HAP-1 (cell line): ENCODE measurements at regions not wholly inside any gene's neighbourhood (a gene's known extent, or its start where the extent isn't known, plus 50 kb on each side); places are given as distances from the start of the nearest gene placed in this dataset.

Experiments used
- DNase-seq, 2 experiments: peaks; one replicate each; pipeline ENCODE4 v3.0.0-alpha.2; 2016 to 2020; ENCODE audit warnings: low spot score in 2 of 2
- H3K27me3 ChIP-seq: fragments of 250-450 bp; sonication (Bioruptor Pico); 2 replicates; pipeline ENCODE4 v1.5.1; 2020; ENCODE audit warnings: low read depth, mild to moderate bottlenecking, moderate library complexity
- H3K36me3 ChIP-seq: fragments of 250-450 bp; sonication (Bioruptor Pico); replicated peaks from 2 replicates; pipeline ENCODE4 v1.5.1; 2020; ENCODE audit warnings: mild to moderate bottlenecking
- H3K4me1 ChIP-seq: fragments of 250-450 bp; sonication (Bioruptor Pico); 2 replicates; pipeline ENCODE4 v1.5.1; 2020; ENCODE audit warnings: mild to moderate bottlenecking
- H3K4me3 ChIP-seq: fragments of 250-450 bp; sonication (Bioruptor Pico); 2 replicates; pipeline ENCODE4 v1.5.1; 2020; ENCODE audit warnings: mild to moderate bottlenecking, moderate library complexity
- H3K9me3 ChIP-seq: fragments of 250-450 bp; sonication (Bioruptor Pico); 2 replicates; pipeline ENCODE4 v1.5.1; 2020; ENCODE audit warnings: mild to moderate bottlenecking, moderate library complexity
- in situ Hi-C: fragments of 300-500 bp; cut with MboI; formaldehyde crosslinking; loops from 3 replicates; pipeline ENCODE4 v1.14.3; 2020; ENCODE audit warnings: low sequenced_read_pairs, inconsistent platforms, mixed read lengths

GRCh38 chr3:95627697-95628096 lies 1186.7 kb upstream of the EPHA6 start:
- in situ Hi-C loops, result no loop called here
- H3K36me3 ChIP-seq, result no peaks in the 10 kb centered on the region
- H3K9me3 ChIP-seq, result no peaks in the 10 kb centered on the region
- no peaks in the 10 kb centered on the region for H3K4me1 ChIP-seq
- no peaks in the 10 kb centered on the region for H3K27me3 ChIP-seq
- no peak overlapping the region for H3K4me3 ChIP-seq
- no peak for DNase-seq

GRCh38 chr3:95629802-95630201 lies 1184.6 kb upstream of the EPHA6 start:
- in situ Hi-C loops, result no loop called here
- no peak for DNase-seq
- no peaks in the 10 kb centered on the region for H3K36me3 ChIP-seq
- H3K9me3 ChIP-seq, result no peaks in the 10 kb centered on the region
- H3K27me3 ChIP-seq, result no peaks in the 10 kb centered on the region
- no peaks in the 10 kb centered on the region for H3K4me1 ChIP-seq
- H3K4me3 ChIP-seq, result no peak overlapping the region

- no peaks in the 10 kb centered on the region for H3K27me3 ChIP-seq
- H3K4me3 ChIP-seq, result no peak overlapping the region
- H3K36me3 ChIP-seq, result no peaks in the 10 kb centered on the region
- in situ Hi-C loops, result no loop called here
- no peaks in the 10 kb centered on the region for H3K4me1 ChIP-seq
- DNase-seq, result no peak
- H3K9me3 ChIP-seq, result no peaks in the 10 kb centered on the region
These were observed 1169.1 kb upstream of the EPHA6 start for GRCh38 chr3:95645291-95645690.

GRCh38 chr3:95654570-95655362 lies 1159.6 kb upstream of the EPHA6 start:
- in situ Hi-C loops, result no loop called here
- Histone ChIP-seq H3K27me3 (no peaks in the 10 kb centered on the region), H3K9me3 (no peaks in the 10 kb centered on the region), H3K4me3 (no peak overlapping the region), H3K4me1 (no peaks in the 10 kb centered on the region), H3K36me3 (no peaks in the 10 kb centered on the region)
- DNase-seq, result no peak

- in situ Hi-C loops, result no loop called here
- H3K4me1 ChIP-seq, result no peaks in the 10 kb centered on the region
- no peaks in the 10 kb centered on the region for H3K36me3 ChIP-seq
- no peak for DNase-seq
- H3K4me3 ChIP-seq, result no peak overlapping the region
- H3K27me3 ChIP-seq, result no peaks in the 10 kb centered on the region
- no peaks in the 10 kb centered on the region for H3K9me3 ChIP-seq
These were observed 1158.9 kb upstream of the EPHA6 start for GRCh38 chr3:95655363-95655986.

- no peaks in the 10 kb centered on the region for H3K36me3 ChIP-seq
- no peaks in the 10 kb centered on the region for H3K4me1 ChIP-seq
- H3K4me3 ChIP-seq, result no peak overlapping the region
- H3K27me3 ChIP-seq, result no peaks in the 10 kb centered on the region
- DNase-seq, result no peak
- H3K9me3 ChIP-seq, result no peaks in the 10 kb centered on the region
- in situ Hi-C loops, result no loop called here
These were observed 1143.6 kb upstream of the EPHA6 start for GRCh38 chr3:95670765-95671164.

- Histone ChIP-seq H3K9me3 (no peaks in the 10 kb centered on the region), H3K4me1 (no peaks in the 10 kb centered on the region), H3K4me3 (no peak overlapping the region), H3K27me3 (no peaks in the 10 kb centered on the region), H3K36me3 (no peaks in the 10 kb centered on the region)
- in situ Hi-C loops, result no loop called here
- DNase-seq, result no peak
These were observed 1141.2 kb upstream of the EPHA6 start for GRCh38 chr3:95673215-95673614.

- no peak for DNase-seq
- H3K4me1 ChIP-seq, result no peaks in the 10 kb centered on the region
- in situ Hi-C loops, result no loop called here
- H3K36me3 ChIP-seq, result no peaks in the 10 kb centered on the region
- H3K4me3 ChIP-seq, result no peak overlapping the region
- H3K27me3 ChIP-seq, result no peaks in the 10 kb centered on the region
- no peaks in the 10 kb centered on the region for H3K9me3 ChIP-seq
These were observed 1108.5 kb upstream of the EPHA6 start for GRCh38 chr3:95705786-95706418.

- H3K36me3 ChIP-seq, result no peaks in the 10 kb centered on the region
- no peaks in the 10 kb centered on the region for H3K27me3 ChIP-seq
- no peaks in the 10 kb centered on the region for H3K4me1 ChIP-seq
- H3K9me3 ChIP-seq, result no peaks in the 10 kb centered on the region
- in situ Hi-C loops, result no loop called here
- no peak overlapping the region for H3K4me3 ChIP-seq
- DNase-seq, result no peak
These were observed 1107.1 kb upstream of the EPHA6 start for GRCh38 chr3:95707268-95707667.

GRCh38 chr3:95710684-95711083 lies 1103.7 kb upstream of the EPHA6 start:
- no peak overlapping the region for H3K4me3 ChIP-seq

GRCh38 chr3:95711789-95712188 lies 1102.6 kb upstream of the EPHA6 start:
- in situ Hi-C loops, result no loop called here
- Histone ChIP-seq H3K36me3 (no peaks in the 10 kb centered on the region), H3K27me3 (no peaks in the 10 kb centered on the region), H3K4me1 (no peaks in the 10 kb centered on the region), H3K9me3 (no peaks in the 10 kb centered on the region), H3K4me3 (no peak overlapping the region)
- DNase-seq, result no peak

More at GRCh38 chr3:95710684-95711083, 1103.7 kb upstream of the EPHA6 start:
- Histone ChIP-seq H3K36me3 (no peaks in the 10 kb centered on the region), H3K27me3 (no peaks in the 10 kb centered on the region), H3K4me1 (no peaks in the 10 kb centered on the region), H3K9me3 (no peaks in the 10 kb centered on the region)
- DNase-seq, result no peak
- in situ Hi-C loops, result no loop called here

- no peak for DNase-seq
- in situ Hi-C loops, result no loop called here
- H3K4me1 ChIP-seq, result no peaks in the 10 kb centered on the region
- H3K36me3 ChIP-seq, result no peaks in the 10 kb centered on the region
- H3K4me3 ChIP-seq, result no peak overlapping the region
- no peaks in the 10 kb centered on the region for H3K9me3 ChIP-seq
- no peaks in the 10 kb centered on the region for H3K27me3 ChIP-seq
These were observed 1099.3 kb upstream of the EPHA6 start for GRCh38 chr3:95715128-95715527.

- Histone ChIP-seq H3K27me3 (no peaks in the 10 kb centered on the region), H3K4me1 (no peaks in the 10 kb centered on the region), H3K4me3 (no peak overlapping the region), H3K9me3 (no peaks in the 10 kb centered on the region), H3K36me3 (no peaks in the 10 kb centered on the region)
- no peak for DNase-seq
- in situ Hi-C loops, result no loop called here
These were observed 1097.3 kb upstream of the EPHA6 start for GRCh38 chr3:95717048-95717447.

- Histone ChIP-seq H3K9me3 (no peaks in the 10 kb centered on the region), H3K4me3 (no peak overlapping the region), H3K36me3 (no peaks in the 10 kb centered on the region), H3K27me3 (no peaks in the 10 kb centered on the region), H3K4me1 (no peaks in the 10 kb centered on the region)
- DNase-seq, result no peak
- in situ Hi-C loops, result no loop called here
These were observed 1096.2 kb upstream of the EPHA6 start for GRCh38 chr3:95718168-95718567.
